GM12878 (cell line): ENCODE measurements at regions not wholly inside any gene's neighbourhood (a gene's known extent, or its start where the extent isn't known, plus 50 kb on each side); places are given as distances from the start of the nearest gene placed in this dataset.
"Not testable (repeated sequence)": the region's sequence is repeated elsewhere in the genome, so short reads cannot be mapped to it uniquely, and the experiment has no call there.

Source experiments
- ATAC-seq: fragments of 200-7000 bp; cut with Tn5 transposase; 3 replicates; pipeline ENCODE4 v1.9.1; 2020; ENCODE audit warnings: mild to moderate bottlenecking, moderate library complexity
- BruUV-seq: library from RNA; stranded (reverse); fragments of 400-500 nt; replicated peaks from 2 replicates; lab custom pipeline; 2021; lab: Mats Ljungman, UMichigan
- CTCF ChIA-PET: fragments of 300-600 bp; sonication (Branson Sonifier 250); formaldehyde crosslinking; extraction: SDS; loops from one replicate; lab custom pipeline; 2021; ENCODE audit warnings: inconsistent platforms; lab: Yijun Ruan, JAX
- POLR2A ChIA-PET: fragments of 350-600 bp; formaldehyde crosslinking; extraction: SDS; loops from one replicate; lab custom pipeline; 2021; ENCODE audit warnings: inconsistent platforms; lab: Charles Lee
- RAD21 ChIA-PET: fragments of 300-600 bp; sonication (Branson Sonifier 250); formaldehyde crosslinking; loops from one replicate; lab custom pipeline; 2023; ENCODE audit warnings: antibody characterized with exemption; ENCODE audit not compliant: unreplicated experiment; lab: Charles Lee
- SMC1A ChIA-PET: fragments of 300-600 bp; sonication (Branson Sonifier 250); formaldehyde crosslinking; loops from one replicate; lab custom pipeline; 2023; ENCODE audit not compliant: unreplicated experiment, uncharacterized antibody; lab: Charles Lee
- DNase-seq: peaks from one replicate; pipeline ENCODE4 v3.0.0-alpha.2; 2011; ENCODE audit warnings: low read depth, low spot score
- FAIRE-seq: peaks from 3 replicates; lab custom pipeline; 2011; peaks lifted over from hg19 to GRCh38; lab: Jason Lieb, UNC
- H2AFZ ChIP-seq: 2 replicates; pipeline ENCODE4 v1.6.0; 2011; ENCODE audit warnings: low read depth, low read length, control low read depth; ENCODE audit not compliant: control insufficient read depth
- H3K27ac ChIP-seq: 2 replicates; pipeline ENCODE4 v1.5.1; 2011; ENCODE audit warnings: control low read depth; ENCODE audit not compliant: control insufficient read depth, insufficient read depth
- H3K27me3 ChIP-seq, 2 experiments: replicated peaks in 1 of 2; 2 replicates each; pipeline versions ENCODE4 v1.6.0 to v1.6.1; 2011; ENCODE audit warnings: low read length in 1 of 2; ENCODE audit not compliant: control insufficient read depth in 2 of 2, insufficient read depth in 2 of 2
- H3K36me3 ChIP-seq, 2 experiments: 2 replicates each; pipeline ENCODE4 v1.5.1; 2011; ENCODE audit warnings: low read length in 1 of 2; ENCODE audit not compliant: control insufficient read depth in 2 of 2, insufficient read depth in 2 of 2
- H3K4me1 ChIP-seq: 2 replicates; pipeline ENCODE4 v1.6.1; 2011; ENCODE audit warnings: mild to moderate bottlenecking, low read length, moderate library complexity, mixed read lengths; ENCODE audit not compliant: control insufficient read depth, insufficient read depth
- H3K4me2 ChIP-seq: 2 replicates; pipeline ENCODE4 v1.6.0; 2011; ENCODE audit warnings: control low read depth; ENCODE audit not compliant: control insufficient read depth, insufficient read depth
- H3K4me3 ChIP-seq: fragments of 200-600 bp; sonication (generic); 2 replicates; pipeline ENCODE4 v1.5.1; 2016
- H3K79me2 ChIP-seq: 2 replicates; pipeline ENCODE4 v1.6.0; 2011; ENCODE audit warnings: low read length; ENCODE audit not compliant: control insufficient read depth, insufficient read depth
- H3K9ac ChIP-seq: 2 replicates; pipeline ENCODE4 v1.8.0; 2011; ENCODE audit warnings: low read length, control low read depth, mixed read lengths; ENCODE audit not compliant: control insufficient read depth, insufficient read depth
- H3K9me3 ChIP-seq: replicated peaks from 3 replicates; pipeline ENCODE4 v1.5.1; 2011; ENCODE audit warnings: mild to moderate bottlenecking, low read length; ENCODE audit not compliant: control insufficient read depth, insufficient read depth
- H4K20me1 ChIP-seq: 2 replicates; pipeline ENCODE4 v1.6.0; 2011; ENCODE audit not compliant: control insufficient read depth, insufficient read depth
- WGBS: methylation state at CpG from one replicate; pipeline ENCODE4 v1.1.6; 2016; ENCODE audit warnings: low lambda C conversion rate; ENCODE audit not compliant: insufficient replicate concordance, insufficient coverage; ENCODE audit errors: missing lambda C conversion rate; 5-methylcytosine and 5-hydroxymethylcytosine counted together
- in situ Hi-C: fragments of 300-500 bp; cut with MboI; formaldehyde crosslinking; loops from 9 replicates; pipeline ENCODE4 v1.14.3; 2018; ENCODE audit warnings: mixed read lengths
- intact Hi-C: fragments of 100-400 bp; cut with micrococcal nuclease; formaldehyde crosslinking; loops from one replicate; pipeline ENCODE4 v1.14.2; 2022; ENCODE audit not compliant: unreplicated experiment

GRCh38 chr1:120519196-120519595, 104.4 kb downstream of the NBPF8 start:
- H3K27ac ChIP-seq, BruUV-seq, H3K79me2 ChIP-seq, POLR2A ChIA-PET, DNase-seq, H3K4me2 ChIP-seq, FAIRE-seq, H2AFZ ChIP-seq, H3K27me3 ChIP-seq, CTCF ChIA-PET, in situ Hi-C loops, H4K20me1 ChIP-seq, H3K9ac ChIP-seq, H3K36me3 ChIP-seq, intact Hi-C loops, RAD21 ChIA-PET, H3K4me3 ChIP-seq, SMC1A ChIA-PET, H3K9me3 ChIP-seq, ATAC-seq, H3K4me1 ChIP-seq: not testable (repeated sequence)
- 0% methylated on average over 1 of the region's 8 CpGs for WGBS

DNA sequence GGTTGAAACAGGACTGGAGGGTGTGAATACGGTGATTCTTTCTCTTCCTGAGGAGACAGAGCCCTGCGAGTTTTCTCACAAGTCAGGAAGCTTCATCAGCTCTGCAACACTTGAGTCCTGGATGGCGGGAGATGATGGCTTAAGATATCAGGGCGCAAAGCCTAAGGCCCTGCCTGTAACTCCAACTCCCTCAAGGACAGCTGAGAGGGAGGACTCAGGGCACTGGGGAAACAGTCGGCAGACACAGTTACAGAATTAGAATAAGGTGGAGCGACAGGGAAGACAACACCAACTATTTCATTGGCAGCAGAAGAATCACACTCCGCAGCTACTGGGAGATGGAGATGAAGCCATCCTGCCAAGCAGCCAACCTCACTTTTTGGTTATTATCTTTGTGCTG, 109.6 kb downstream of the NBPF8 start:
- ATAC-seq, CTCF ChIA-PET, RAD21 ChIA-PET, H3K27ac ChIP-seq, BruUV-seq, H4K20me1 ChIP-seq, intact Hi-C loops, H3K36me3 ChIP-seq, H3K27me3 ChIP-seq, SMC1A ChIA-PET, FAIRE-seq, POLR2A ChIA-PET, H3K9me3 ChIP-seq, H2AFZ ChIP-seq, H3K4me3 ChIP-seq, in situ Hi-C loops, H3K4me2 ChIP-seq, DNase-seq, H3K9ac ChIP-seq, H3K79me2 ChIP-seq, H3K4me1 ChIP-seq: not testable (repeated sequence)
- 100% methylated on average over 1 of the region's 7 CpGs for WGBS

- POLR2A ChIA-PET, H3K4me3 ChIP-seq, H4K20me1 ChIP-seq, FAIRE-seq, H3K9ac ChIP-seq, H3K4me1 ChIP-seq, in situ Hi-C loops, H3K27me3 ChIP-seq, H3K9me3 ChIP-seq, CTCF ChIA-PET, H3K79me2 ChIP-seq, H3K27ac ChIP-seq, ATAC-seq, H3K36me3 ChIP-seq, intact Hi-C loops, BruUV-seq, SMC1A ChIA-PET, RAD21 ChIA-PET, DNase-seq, H2AFZ ChIP-seq, H3K4me2 ChIP-seq: not testable (repeated sequence)
- WGBS: 96% methylated on average over 2 of the region's 3 CpGs
These were observed 110.6 kb downstream of the NBPF8 start for GRCh38 chr1:120525386-120525785.

DNA sequence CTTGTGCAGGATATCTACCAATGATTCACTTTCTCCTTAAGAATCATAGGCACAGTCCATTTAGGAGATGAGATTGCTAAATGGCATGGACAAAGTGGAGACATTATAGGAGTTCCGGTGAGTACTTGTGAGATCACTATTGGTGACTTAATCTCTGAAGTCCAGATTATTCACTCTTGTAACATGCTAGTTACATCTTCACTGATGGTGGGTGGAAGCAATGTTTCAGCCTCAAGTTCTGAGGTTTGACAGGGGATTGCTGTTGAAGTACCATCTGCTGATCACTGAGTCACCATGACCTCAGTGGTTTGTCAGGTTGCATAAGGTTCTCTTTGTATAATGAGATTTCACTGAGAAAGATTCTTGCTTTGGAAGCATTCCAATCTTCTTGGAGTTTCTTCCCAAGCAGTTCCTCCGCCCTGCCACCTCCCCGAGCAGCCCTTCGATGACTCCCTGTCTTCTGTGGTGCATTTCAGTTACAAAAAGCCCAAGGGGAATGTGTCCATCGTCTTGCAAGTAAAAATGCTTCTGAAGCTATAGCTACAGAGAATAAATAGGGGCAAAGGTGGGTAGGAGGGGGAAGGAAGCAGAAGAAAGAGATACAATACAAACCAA, 114.7 kb downstream of the NBPF8 start:
- H3K27me3 ChIP-seq, POLR2A ChIA-PET, H3K4me3 ChIP-seq, in situ Hi-C loops, H2AFZ ChIP-seq, H3K4me2 ChIP-seq, H4K20me1 ChIP-seq, intact Hi-C loops, DNase-seq, H3K27ac ChIP-seq, ATAC-seq, H3K36me3 ChIP-seq, H3K79me2 ChIP-seq, H3K4me1 ChIP-seq, H3K9ac ChIP-seq, BruUV-seq, CTCF ChIA-PET, H3K9me3 ChIP-seq, RAD21 ChIA-PET, SMC1A ChIA-PET, FAIRE-seq: not testable (repeated sequence)
- WGBS: 68% methylated on average over 5 of the region's 5 CpGs
